Heart left ventricle (tissue), 16 donors: ENCODE measurements at regions not wholly inside any gene's neighbourhood (a gene's known extent, or its start where the extent isn't known, plus 50 kb on each side); places are given as distances from the start of the nearest gene placed in this dataset.
"Not testable (repeated sequence)": the region's sequence is repeated elsewhere in the genome, so short reads cannot be mapped to it uniquely, and the experiment has no call there.

Experiments
- ATAC-seq, 4 donors: fragments of 200-7000 bp; cut with Tn5 transposase; one replicate each; pipeline ENCODE4 v1.9.1; 2020 to 2022; ENCODE audit warnings: moderate library complexity in 4 of 4, mild to moderate bottlenecking in 3 of 4, moderate number of reproducible peaks in 1 of 4
- DNase-seq, 5 donors: peaks; one replicate each; pipeline ENCODE4 v3.0.0-alpha.2; 2020
- H3K27ac ChIP-seq, 12 donors: fragments of 200-600 bp; sonication (generic) in 4 of 12; one replicate each; pipeline versions ENCODE4 v1.5.0 to v1.8.0; 2016 to 2022; ENCODE audit warnings: mild to moderate bottlenecking in 2 of 12
- H3K27me3 ChIP-seq, 9 donors: fragments of 200-600 bp; sonication (generic) in 2 of 9; one replicate each; pipeline versions ENCODE4 v1.5.1 to v1.8.0; 2016 to 2022; ENCODE audit warnings: mild to moderate bottlenecking in 3 of 9
- H3K36me3 ChIP-seq, 9 donors: fragments of 200-600 bp; sonication (generic) in 2 of 9; one replicate each; pipeline versions ENCODE4 v1.5.0 to v1.8.0; 2018 to 2022; ENCODE audit warnings: mild to moderate bottlenecking in 2 of 9
- H3K4me1 ChIP-seq, 12 donors: fragments of 200-600 bp; sonication (generic) in 4 of 12; one replicate each; pipeline versions ENCODE4 v1.5.0 to v1.8.0; 2016 to 2022; ENCODE audit warnings: mild to moderate bottlenecking in 3 of 12
- H3K4me3 ChIP-seq, 12 donors: fragments of 200-600 bp; sonication (generic) in 4 of 12; one replicate each; pipeline versions ENCODE4 v1.5.0 to v1.8.0; 2017 to 2022; ENCODE audit warnings: mild to moderate bottlenecking in 9 of 12, moderate library complexity in 4 of 12
- H3K9me3 ChIP-seq, 12 donors: fragments of 200-600 bp; sonication (generic) in 4 of 12; one replicate each; pipeline versions ENCODE4 v1.5.0 to v1.8.0; 2016 to 2022; ENCODE audit warnings: mild to moderate bottlenecking in 1 of 12
- CTCF ChIP-seq, 12 donors: fragments of 200-600 bp; sonication (generic) in 4 of 12; IDR thresholded peaks; one replicate each; pipeline versions ENCODE4 v1.5.0 to v1.8.0; 2018 to 2022; ENCODE audit warnings: antibody characterized with exemption in 12 of 12, mild to moderate bottlenecking in 5 of 12
- POLR2A ChIP-seq, 2 donors: fragments of 450-650 bp; IDR thresholded peaks; one replicate each; pipeline ENCODE4 v1.6.1; 2017; ENCODE audit warnings: antibody characterized with exemption in 2 of 2, mild to moderate bottlenecking in 2 of 2, moderate library complexity in 2 of 2
- WGBS, 4 donors: extraction: QIAGEN DNeasy Blood & Tissue Kit in 2 of 4; methylation state at CpG; one replicate each; pipeline versions ENCODE4 v1.1.5 to v1.1.7; 2013 to 2018; 5-methylcytosine and 5-hydroxymethylcytosine counted together
- intact Hi-C, 10 donors: fragments of 100-400 bp; cut with DNase I; formaldehyde crosslinking; loops; one replicate each; pipeline versions ENCODE4 v1.11.1 to v1.14.2; 2022
- donor health status: ischemic (EF 13 %, LVEDD 7.1; RV severe dilation, severe dysfunction).
- donor health status: healthy with polysubstance abuse.
- donor health status: DM: no; HTN: yes; CAD: no.
- donor health status: DM: no; HTN: no; CAD: no.
- donor health status: ischemic (EF 25% LVEDD 6.9; RV normal size, moderate dysfunction).
- donor health status: ischemic (EF 25% LVEDD 5.7; RV mildly dilated, moderate dysfunction).
- donor health status: healthy.
- donor health status: DM: yes; HTN: yes; CAD: no.
- donor health status: ischemic (EF 35%, LVEDD 5.7; RV mildly dilated, moderate dysfunction).
- donor health status: nonischemic (EF 11% LVEDD 7.7; RV severe dilation, severe dysfunction).
- donor health status: DM: yes; HTN: yes; CAD: no.
- donor health status: PGD.
- donor health status: ischemic (EF 29% LVEDD 5.4; RV normal size, mild dysfunction).
- donor health status: nonischemic (EF 23%, LVEDD 6.1; RV moderate dilation, normal function).

GRCh38 chr7:65265933-65266519 lies 107.6 kb upstream of the ZNF92 start:
- H3K4me1 ChIP-seq, result peaks cover 0 to 10% (median 8%) of the 10 kb centered on the region in 12 donors
- TF ChIP-seq CTCF (IDR thresholded peaks at IDR 0.05) (no peak), POLR2A (IDR thresholded peaks at IDR 0.05) (no peak)
- ATAC-seq (no peak), DNase-seq (no peak)
- intact Hi-C loops, result no loop called here
- H3K4me3 ChIP-seq, result no peak overlapping the region
- 62 to 81% (median 78%) methylated on average over 7 of the region's 7 CpGs for whole genome bisulfite sequencing, 4 donors
- peaks cover 0 to 32% (median 17%) of the 10 kb centered on the region in 9 donors for H3K27me3 ChIP-seq
- H3K9me3 ChIP-seq, result no peaks in the 10 kb centered on the region
- no peaks in the 10 kb centered on the region for H3K36me3 ChIP-seq
- no peak overlapping the region for H3K27ac ChIP-seq

DNA sequence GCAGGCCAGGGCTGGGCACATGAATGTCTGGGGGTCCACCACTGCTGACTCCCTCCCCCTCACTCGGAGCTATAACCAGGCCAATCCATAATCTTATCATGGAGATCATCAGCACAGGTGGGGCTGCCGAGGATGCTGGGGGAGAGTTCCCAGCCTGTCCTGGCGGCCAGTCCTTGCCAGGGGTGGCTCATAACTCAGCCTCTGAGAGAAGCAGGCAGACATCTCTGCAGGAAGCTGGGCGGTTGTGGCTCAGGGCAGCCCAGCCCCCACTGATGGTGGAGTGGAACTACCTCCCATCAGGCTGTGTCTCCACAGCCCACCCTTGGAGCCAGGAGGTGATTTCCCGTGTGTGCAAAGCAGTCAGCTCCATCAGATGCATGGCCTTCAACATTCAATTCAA lies 109.4 kb upstream of the ZNF92 start:
- 78 to 84% (median 81%) methylated on average over 2 to 5 of the region's 5 CpGs for WGBS, 4 donors
- no peak for ATAC-seq
- Histone ChIP-seq H3K27me3 (peaks cover 0 to 14% (median 4%) of the 10 kb centered on the region in 9 donors), H3K9me3 (no peaks in the 10 kb centered on the region), H3K4me3 (no peak overlapping the region), H3K4me1 (peaks cover 0 to 3% (median under 1%) of the 10 kb centered on the region in 12 donors), H3K36me3 (no peaks in the 10 kb centered on the region), H3K27ac (no peak overlapping the region)
- no peak for DNase-seq
- TF ChIP-seq POLR2A (IDR thresholded peaks at IDR 0.05) (no peak), CTCF (IDR thresholded peaks at IDR 0.05) (no peak)
- intact Hi-C loops, result no loop called here

DNA sequence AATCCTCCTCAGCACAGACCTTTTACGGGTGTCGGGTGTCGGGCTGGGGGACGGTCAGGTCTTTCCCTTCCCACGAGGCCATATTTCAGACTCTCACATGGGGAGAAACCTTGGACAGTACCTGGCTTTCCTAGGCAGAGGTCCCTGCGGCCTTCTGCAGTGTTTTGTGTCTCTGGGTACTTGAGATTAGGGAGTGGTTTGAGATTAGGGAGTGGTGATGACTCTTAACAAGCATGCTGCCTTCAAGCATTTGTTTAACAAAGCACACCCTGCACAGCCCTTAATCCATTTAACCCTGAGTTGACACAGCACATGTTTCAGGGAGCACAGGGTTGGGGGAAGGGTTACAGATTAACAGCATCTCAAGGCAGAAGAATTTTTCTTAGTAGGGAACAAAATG lies 113.0 kb upstream of the ZNF92 start:
- H3K27ac ChIP-seq, H3K27me3 ChIP-seq, H3K36me3 ChIP-seq, ATAC-seq, H3K9me3 ChIP-seq, intact Hi-C loops, H3K4me1 ChIP-seq, H3K4me3 ChIP-seq, DNase-seq: not testable (repeated sequence)
- WGBS, 4 donors, result 0 to 25% (median 16%) methylated on average over 1 to 6 of the region's 6 CpGs; no CpG with 5 or more reads in 1 of the 4 donors

DNA sequence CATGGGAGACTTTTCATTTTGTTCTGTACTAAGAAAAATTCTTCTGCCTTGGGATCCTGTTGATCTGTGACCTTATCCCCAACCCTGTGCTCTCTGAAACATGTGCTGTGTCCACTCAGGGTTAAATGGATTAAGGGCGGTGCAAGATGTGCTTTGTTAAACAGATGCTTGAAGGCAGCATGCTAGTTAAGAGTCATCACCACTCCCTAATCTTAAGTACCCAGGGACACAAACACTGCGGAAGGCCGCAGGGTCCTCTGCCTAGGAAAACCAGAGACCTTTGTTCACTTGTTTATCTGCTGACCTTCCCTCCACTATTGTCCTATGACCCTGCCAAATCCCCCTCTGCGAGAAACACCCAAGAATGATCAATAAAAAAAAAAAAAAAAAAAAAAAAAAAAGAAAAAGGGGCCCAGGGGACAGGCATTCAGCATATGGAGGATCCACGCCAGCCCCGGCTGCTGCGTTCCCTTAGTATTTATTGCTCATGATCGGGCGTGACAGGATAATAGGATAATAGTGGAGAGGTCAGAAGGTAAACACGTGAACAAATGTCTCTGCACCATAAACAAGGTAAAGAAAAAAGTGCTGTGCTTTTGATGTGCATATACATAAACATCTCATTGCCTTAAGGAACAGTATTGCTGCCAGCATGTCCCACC lies 113.7 kb upstream of the ZNF92 start:
- H3K36me3 ChIP-seq, H3K27ac ChIP-seq, H3K4me1 ChIP-seq, DNase-seq, H3K27me3 ChIP-seq, H3K4me3 ChIP-seq, H3K9me3 ChIP-seq, ATAC-seq, intact Hi-C loops: not testable (repeated sequence)
- WGBS, 4 donors, result 39 to 70% (median 41%) methylated on average over 6 to 8 of the region's 10 CpGs; no CpG with 5 or more reads in 1 of the 4 donors

GRCh38 chr7:65254061-65254460 lies 119.6 kb upstream of the ZNF92 start:
- TF ChIP-seq CTCF (IDR thresholded peaks at IDR 0.05), result no peak
- no peak for TF ChIP-seq POLR2A (IDR thresholded peaks at IDR 0.05)
- ATAC-seq, result no peak
- Histone ChIP-seq H3K4me1 (peaks cover 0 to 3% (median 0%) of the 10 kb centered on the region in 12 donors), H3K9me3 (no peaks in the 10 kb centered on the region), H3K27me3 (peaks cover 0 to 11% (median 0%) of the 10 kb centered on the region in 9 donors), H3K36me3 (no peaks in the 10 kb centered on the region), H3K27ac (no peak overlapping the region), H3K4me3 (no peak overlapping the region)
- WGBS, 4 donors, result 91 to 97% (median 94%) methylated on average over 1 of the region's 1 CpG
- intact Hi-C loops, result no loop called here
- no peak for DNase-seq
